DND-41 (cell line): ENCODE measurements at regions not wholly inside any gene's neighbourhood (a gene's known extent, or its start where the extent isn't known, plus 50 kb on each side); places are given as distances from the start of the nearest gene placed in this dataset.

ENCODE experiments used
- ATAC-seq: fragments of 200-7000 bp; cut with Tn5 transposase; 3 replicates; pipeline ENCODE4 v1.9.1; 2021; ENCODE audit warnings: low read depth; ENCODE audit not compliant: insufficient read depth
- DNase-seq: peaks from one replicate; pipeline ENCODE4 v3.0.0-alpha.2; 2020
- H2AFZ ChIP-seq: 2 replicates; pipeline ENCODE4 v1.6.0; 2012; ENCODE audit warnings: low read depth, low read length
- H3K27ac ChIP-seq: 2 replicates; pipeline ENCODE4 v1.5.1; 2012; ENCODE audit warnings: low read length, inconsistent platforms
- H3K27me3 ChIP-seq: fragments of 200-600 bp; sonication (generic); 2 replicates; pipeline ENCODE4 v1.6.0; 2012; ENCODE audit warnings: low read length, mild to moderate bottlenecking, inconsistent platforms; ENCODE audit not compliant: insufficient read depth, poor library complexity
- H3K36me3 ChIP-seq: 2 replicates; pipeline ENCODE4 v1.5.1; 2012; ENCODE audit warnings: low read length, inconsistent platforms; ENCODE audit not compliant: insufficient read depth
- H3K4me1 ChIP-seq: 2 replicates; pipeline ENCODE4 v1.5.1; 2012; ENCODE audit warnings: mild to moderate bottlenecking, low read length; ENCODE audit not compliant: insufficient read depth
- H3K4me2 ChIP-seq: 2 replicates; pipeline ENCODE4 v1.6.0; 2012; ENCODE audit warnings: mild to moderate bottlenecking, moderate library complexity, low read length, inconsistent platforms; ENCODE audit not compliant: insufficient read depth
- H3K4me3 ChIP-seq, 2 experiments: fragments of 200-600 bp in 1 of 2; shearing (Covaris generic) in 1 of 2; 2 replicates each; pipeline ENCODE4 v1.5.1; 2012 to 2016; ENCODE audit warnings: inconsistent platforms in 2 of 2, low read length in 2 of 2, mild to moderate bottlenecking in 2 of 2, low read depth in 1 of 2, moderate library complexity in 1 of 2
- H3K79me2 ChIP-seq: 2 replicates; pipeline ENCODE4 v1.6.0; 2012; ENCODE audit warnings: low read length, inconsistent platforms; ENCODE audit not compliant: insufficient read depth
- H3K9ac ChIP-seq: 2 replicates; pipeline ENCODE4 v1.6.0; 2012; ENCODE audit warnings: low read depth, mild to moderate bottlenecking, inconsistent platforms, low read length, moderate library complexity
- H3K9me3 ChIP-seq: 2 replicates; pipeline ENCODE4 v1.5.1; 2012; ENCODE audit warnings: low read length, moderate library complexity, mild to moderate bottlenecking, inconsistent platforms; ENCODE audit not compliant: insufficient read depth, severe bottlenecking
- H4K20me1 ChIP-seq: 2 replicates; pipeline ENCODE4 v1.6.0; 2012; ENCODE audit warnings: low read length; ENCODE audit not compliant: insufficient read depth
- CTCF ChIP-seq: IDR thresholded peaks from 2 replicates; pipeline ENCODE4 v1.5.1; 2012; ENCODE audit warnings: borderline replicate concordance, low read length, moderate library complexity, mild to moderate bottlenecking; ENCODE audit not compliant: poor library complexity, severe bottlenecking; ENCODE audit errors: extremely low read depth
- EZH2 ChIP-seq: IDR thresholded peaks from 3 replicates; pipeline ENCODE4 v1.6.1; 2012; ENCODE audit warnings: borderline replicate concordance, low read depth, mild to moderate bottlenecking, moderate library complexity, low read length, inconsistent platforms; ENCODE audit not compliant: severe bottlenecking

- H2AFZ ChIP-seq: no peak overlapping the region
Observed at GRCh38 chr17:62125307-62125706, 60.2 kb upstream of the MED13 start.

GRCh38 chr17:62121025-62121730, 56.1 kb upstream of the MED13 start:
- H3K9me3 ChIP-seq: no peaks in the 10 kb centered on the region
- no peaks in the 10 kb centered on the region for H3K4me1 ChIP-seq
- no peak overlapping the region for H3K27ac ChIP-seq
- DNase-seq: no peak
- H3K36me3 ChIP-seq: no peaks in the 10 kb centered on the region
- TF ChIP-seq CTCF: no peak
- no peak for TF ChIP-seq EZH2
- no peak overlapping the region for H3K4me2 ChIP-seq
- no peaks in the 10 kb centered on the region for H3K79me2 ChIP-seq
- H3K9ac ChIP-seq: no peak overlapping the region
- ATAC-seq: no peak
- no peak overlapping the region for H3K4me3 ChIP-seq
- H2AFZ ChIP-seq: no peak overlapping the region
- no peaks in the 10 kb centered on the region for H4K20me1 ChIP-seq
- no peaks in the 10 kb centered on the region for H3K27me3 ChIP-seq

More at GRCh38 chr17:62125307-62125706, 60.2 kb upstream of the MED13 start:
- no peak for TF ChIP-seq CTCF
- no peak for TF ChIP-seq EZH2
- no peaks in the 10 kb centered on the region for H3K27me3 ChIP-seq
- H3K79me2 ChIP-seq: no peaks in the 10 kb centered on the region
- H3K4me2 ChIP-seq: no peak overlapping the region
- H3K9ac ChIP-seq: no peak overlapping the region
- H3K9me3 ChIP-seq: no peaks in the 10 kb centered on the region
- H3K4me3 ChIP-seq: no peak overlapping the region
- H3K36me3 ChIP-seq: no peaks in the 10 kb centered on the region
- no peak for ATAC-seq
- no peak overlapping the region for H3K27ac ChIP-seq
- 0 out of 2 replicates have a peak, but pooled peaks cover 2% of the 10 kb centered on the region for H3K4me1 ChIP-seq
- DNase-seq: no peak
- no peaks in the 10 kb centered on the region for H4K20me1 ChIP-seq

GRCh38 chr17:62119373-62119772, 54.3 kb upstream of the MED13 start:
- Histone ChIP-seq H3K9ac (no peak overlapping the region), H3K79me2 (no peaks in the 10 kb centered on the region), H3K27ac (no peak overlapping the region), H3K36me3 (no peaks in the 10 kb centered on the region), H3K27me3 (no peaks in the 10 kb centered on the region), H4K20me1 (no peaks in the 10 kb centered on the region), H3K4me3 (no peak overlapping the region), H3K4me2 (no peak overlapping the region), H3K4me1 (no peaks in the 10 kb centered on the region), H3K9me3 (no peaks in the 10 kb centered on the region), H2AFZ (no peak overlapping the region)
- TF ChIP-seq EZH2 (no peak), CTCF (no peak)
- ATAC-seq (no peak), DNase-seq (no peak)
